ENCODE measurements at regions not wholly inside any gene's neighbourhood (a gene's known extent, or its start where the extent isn't known, plus 50 kb on each side); places are given as distances from the start of the nearest gene placed in this dataset.

- TF ChIP-seq CTCF (IDR thresholded peaks at IDR 0.05) (no peak), POLR2A (IDR thresholded peaks at IDR 0.05) (no peak)
These were observed 523.1 kb upstream of the ZNF462 start for GRCh38 chr9:106339882-106340281.
